22Rv1 (cell line): ENCODE measurements at regions not wholly inside any gene's neighbourhood (a gene's known extent, or its start where the extent isn't known, plus 50 kb on each side); places are given as distances from the start of the nearest gene placed in this dataset.

Source experiments
- H3K27ac ChIP-seq: fragments of 450-650 bp; 2 replicates; pipeline ENCODE4 v1.5.1; 2017
- ZFX ChIP-seq: fragments of 450-650 bp; IDR thresholded peaks from 2 replicates; pipeline ENCODE4 v1.6.1; 2017; ENCODE audit warnings: antibody characterized with exemption, borderline replicate concordance
- TF ChIP-seq, protein P1 (sequence below): fragments of 450-650 bp; IDR thresholded peaks from 2 replicates; pipeline ENCODE4 v1.5.1; 2017; ENCODE audit warnings: mild to moderate bottlenecking

DNA sequence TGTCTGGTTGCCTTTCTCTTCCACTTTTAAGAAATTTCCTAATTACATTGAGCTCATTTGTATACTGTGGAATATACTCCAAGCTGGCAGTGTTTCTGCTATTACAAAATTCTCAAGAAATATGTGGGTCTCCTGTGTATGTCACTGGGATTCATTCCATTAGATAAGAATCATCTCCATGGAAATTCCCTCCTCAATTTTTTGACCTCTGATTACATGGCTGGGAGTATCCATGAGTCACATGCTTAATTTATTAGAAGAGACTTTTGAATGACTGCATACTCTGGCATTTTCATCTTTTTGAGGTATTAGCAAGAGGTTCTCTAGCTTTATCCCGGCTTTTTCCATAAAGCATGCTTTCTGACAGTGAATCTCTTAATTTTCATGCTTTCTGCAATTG lies 665.5 kb upstream of the CNTNAP5 start:
- TF ChIP-seq ZFX = no peak
- TF ChIP-seq, protein P1, sequence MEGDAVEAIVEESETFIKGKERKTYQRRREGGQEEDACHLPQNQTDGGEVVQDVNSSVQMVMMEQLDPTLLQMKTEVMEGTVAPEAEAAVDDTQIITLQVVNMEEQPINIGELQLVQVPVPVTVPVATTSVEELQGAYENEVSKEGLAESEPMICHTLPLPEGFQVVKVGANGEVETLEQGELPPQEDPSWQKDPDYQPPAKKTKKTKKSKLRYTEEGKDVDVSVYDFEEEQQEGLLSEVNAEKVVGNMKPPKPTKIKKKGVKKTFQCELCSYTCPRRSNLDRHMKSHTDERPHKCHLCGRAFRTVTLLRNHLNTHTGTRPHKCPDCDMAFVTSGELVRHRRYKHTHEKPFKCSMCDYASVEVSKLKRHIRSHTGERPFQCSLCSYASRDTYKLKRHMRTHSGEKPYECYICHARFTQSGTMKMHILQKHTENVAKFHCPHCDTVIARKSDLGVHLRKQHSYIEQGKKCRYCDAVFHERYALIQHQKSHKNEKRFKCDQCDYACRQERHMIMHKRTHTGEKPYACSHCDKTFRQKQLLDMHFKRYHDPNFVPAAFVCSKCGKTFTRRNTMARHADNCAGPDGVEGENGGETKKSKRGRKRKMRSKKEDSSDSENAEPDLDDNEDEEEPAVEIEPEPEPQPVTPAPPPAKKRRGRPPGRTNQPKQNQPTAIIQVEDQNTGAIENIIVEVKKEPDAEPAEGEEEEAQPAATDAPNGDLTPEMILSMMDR = no peak
- H3K27ac ChIP-seq = no peak overlapping the region

DNA sequence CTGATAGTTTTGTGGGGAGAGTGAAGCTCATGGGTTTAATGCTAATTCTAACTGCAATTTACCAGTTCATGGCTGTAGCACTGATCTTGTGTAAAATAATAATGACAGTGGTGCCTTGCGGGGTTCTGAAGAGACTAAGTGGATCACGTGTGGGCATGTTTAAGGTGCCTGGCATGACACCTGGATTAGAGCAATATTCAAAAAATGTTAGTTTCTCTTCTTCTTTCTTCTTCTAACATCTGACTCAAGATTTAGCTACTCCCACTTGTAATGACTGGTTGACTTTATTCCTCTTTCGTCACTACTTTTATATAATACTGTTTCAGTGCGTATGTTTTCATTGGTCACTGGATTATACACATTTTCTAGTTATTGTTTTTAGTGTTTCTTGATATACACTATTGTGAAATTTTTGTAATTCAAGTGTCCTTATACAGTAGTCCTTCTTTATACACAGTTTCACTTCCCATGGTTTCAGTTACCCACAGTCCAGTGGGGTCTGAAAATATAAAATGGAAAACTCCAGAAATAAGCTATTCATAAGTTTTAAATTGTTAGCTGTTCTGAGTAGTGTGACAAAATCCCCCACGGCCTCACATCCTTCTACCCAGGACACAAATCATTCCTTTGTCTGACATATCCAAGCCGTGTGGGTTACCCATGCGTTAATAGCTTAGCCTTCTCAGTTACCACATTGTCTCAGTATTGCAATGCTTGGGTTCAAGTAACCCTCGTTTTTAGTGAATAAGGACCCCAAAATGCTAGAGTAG lies 662.2 kb upstream of the CNTNAP5 start:
- TF ChIP-seq ZFX = no peak
- TF ChIP-seq, protein P1 = no peak
- no peak overlapping the region for H3K27ac ChIP-seq

DNA sequence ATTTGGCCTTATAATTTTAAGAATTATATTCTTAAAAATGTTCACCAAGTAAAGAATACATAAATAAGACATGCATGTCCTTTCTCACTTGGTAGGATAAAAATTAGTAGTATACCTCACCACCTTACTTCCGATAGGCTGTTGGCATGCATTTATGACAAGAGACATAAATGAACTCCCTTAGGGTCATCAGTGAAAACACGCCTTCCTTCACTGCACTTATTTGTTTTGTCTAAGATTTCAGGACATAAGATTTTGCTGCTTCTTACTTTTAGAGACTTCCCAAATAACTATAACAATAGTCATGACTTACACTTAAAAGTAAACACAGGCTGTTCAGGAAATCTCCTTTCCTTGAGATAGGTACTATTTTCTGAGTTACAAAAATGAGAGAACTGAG lies 661.3 kb upstream of the CNTNAP5 start:
- H3K27ac ChIP-seq = no peak overlapping the region
- TF ChIP-seq, protein P1 = no peak
- TF ChIP-seq ZFX = no peak

DNA sequence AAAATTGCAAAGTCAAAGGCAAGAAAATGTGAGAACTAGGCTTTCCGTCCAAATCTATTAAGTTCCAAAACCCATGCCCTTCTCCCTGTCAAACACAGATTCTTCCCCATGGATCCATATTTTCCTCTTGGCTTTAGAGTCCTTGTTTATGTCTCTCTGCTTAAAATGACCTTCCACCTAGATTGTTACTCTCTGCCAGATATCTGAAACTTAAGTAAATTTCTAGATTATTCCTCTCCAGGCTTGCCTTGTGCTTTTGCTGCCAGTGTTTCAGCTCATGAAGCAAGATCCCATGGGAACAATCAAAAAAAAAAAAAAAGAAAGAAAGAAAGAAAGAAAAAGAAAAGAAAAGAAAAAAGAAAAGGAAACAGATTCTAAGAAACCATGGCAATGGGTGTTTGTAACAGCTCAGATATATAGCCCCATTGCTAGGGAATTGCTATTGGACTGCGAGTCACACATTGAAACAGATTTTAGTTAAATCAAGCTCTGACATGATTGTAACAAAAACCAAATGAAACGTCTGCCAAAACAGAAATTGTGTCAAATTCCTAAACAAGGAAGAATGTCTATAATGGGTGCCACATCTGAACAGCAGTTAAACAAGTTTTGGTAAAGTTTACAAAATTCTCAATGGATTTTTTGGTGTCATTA lies 660.7 kb upstream of the CNTNAP5 start:
- TF ChIP-seq, protein P1 = no peak
- H3K27ac ChIP-seq = no peak overlapping the region

DNA sequence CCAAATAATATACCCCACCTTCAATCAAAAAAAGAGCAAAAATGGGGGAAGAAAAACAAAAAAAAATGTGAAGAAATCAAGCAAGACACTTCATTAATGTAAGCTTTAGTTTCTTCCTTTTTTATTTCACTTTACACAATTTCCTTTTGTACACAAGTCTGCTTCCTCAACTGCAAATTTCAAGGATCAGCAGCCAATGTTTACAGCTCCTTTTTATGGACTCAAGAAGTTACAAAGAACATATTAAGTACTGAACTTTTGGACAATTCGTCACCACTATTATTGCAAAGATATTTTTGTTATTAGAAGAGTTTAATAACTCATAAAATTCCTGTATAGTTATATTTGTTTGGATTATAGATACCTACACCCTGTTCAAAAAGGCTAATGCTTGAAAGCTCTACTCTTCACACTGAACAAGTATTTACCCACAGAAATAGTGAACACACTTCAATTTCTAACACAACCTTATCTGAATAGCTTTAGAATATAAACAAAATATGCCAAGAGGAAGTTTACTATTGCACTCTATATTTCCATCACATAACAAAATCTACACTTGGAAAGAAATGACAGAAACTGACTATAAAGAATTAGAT lies 658.7 kb upstream of the CNTNAP5 start:
- TF ChIP-seq, protein P1 = no peak
- TF ChIP-seq ZFX = no peak
- H3K27ac ChIP-seq = no peak overlapping the region

DNA sequence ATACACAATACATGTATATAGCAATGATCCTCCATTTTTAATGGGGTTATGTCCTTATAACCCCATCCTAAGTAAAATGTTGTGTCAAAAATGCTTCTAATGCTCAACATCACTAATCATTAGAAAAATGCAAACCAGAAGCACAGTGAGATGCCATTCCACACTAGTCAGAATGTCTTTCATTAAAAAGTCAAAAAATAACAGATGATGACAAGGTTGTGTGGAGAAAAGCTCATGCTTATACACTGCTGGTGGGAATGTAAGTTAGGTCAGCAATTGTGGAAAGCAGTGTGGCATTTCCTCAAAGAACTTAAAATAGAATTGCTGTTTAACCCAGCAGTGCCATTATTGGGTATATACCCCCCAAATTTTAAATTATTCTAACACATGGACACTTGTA lies 654.9 kb upstream of the CNTNAP5 start:
- H3K27ac ChIP-seq = no peak overlapping the region
- no peak for TF ChIP-seq ZFX
- TF ChIP-seq, protein P1 = no peak

DNA sequence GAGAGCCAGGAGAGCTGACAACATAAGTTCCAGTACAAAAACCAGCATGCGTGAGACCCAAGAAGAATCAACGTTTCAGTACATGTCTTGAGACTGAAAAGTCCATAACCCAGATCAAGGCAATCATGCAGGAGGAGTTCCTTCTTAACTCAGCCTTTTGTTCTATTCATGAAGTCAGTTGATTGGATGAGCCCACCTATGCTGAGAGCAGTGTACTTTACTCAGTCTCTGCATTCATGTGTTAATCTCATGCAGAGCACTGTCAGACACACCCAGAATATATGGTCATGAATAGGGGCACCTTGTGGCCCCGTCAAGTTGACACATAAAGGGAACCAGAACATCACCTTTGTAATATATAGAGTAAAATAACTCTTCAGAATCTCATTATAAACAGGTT lies 653.6 kb upstream of the CNTNAP5 start:
- TF ChIP-seq, protein P1 = no peak
- TF ChIP-seq ZFX = no peak

More for the DNA sequence above, 653.6 kb upstream of the CNTNAP5 start:
- no peak overlapping the region for H3K27ac ChIP-seq
